Ascending aorta (tissue), 2 donors: ENCODE measurements at regions not wholly inside any gene's neighbourhood (a gene's known extent, or its start where the extent isn't known, plus 50 kb on each side); places are given as distances from the start of the nearest gene placed in this dataset.

Source experiments
- DNase-seq, 2 donors: peaks; one replicate each; pipeline ENCODE4 v3.0.0-alpha.2; 2019; ENCODE audit warnings: low spot score in 2 of 2
- H3K27ac ChIP-seq, 2 donors: fragments of 200-600 bp; sonication (generic); one replicate each; pipeline ENCODE4 v1.5.1; 2016 to 2017; ENCODE audit warnings: mild to moderate bottlenecking in 1 of 2
- H3K27me3 ChIP-seq: fragments of 200-600 bp; sonication (generic); one replicate; pipeline ENCODE4 v1.5.1; 2017
- H3K36me3 ChIP-seq, 2 donors: fragments of 200-600 bp; sonication (generic); one replicate each; pipeline ENCODE4 v1.5.1; 2016
- H3K4me1 ChIP-seq, 2 donors: fragments of 200-600 bp; sonication (generic); one replicate each; pipeline ENCODE4 v1.5.1; 2016 to 2017; ENCODE audit warnings: mild to moderate bottlenecking in 1 of 2
- H3K4me3 ChIP-seq, 2 donors: fragments of 200-600 bp; sonication (generic); one replicate each; pipeline ENCODE4 v1.5.1; 2016 to 2017; ENCODE audit warnings: mild to moderate bottlenecking in 1 of 2
- H3K9me3 ChIP-seq, 2 donors: fragments of 200-600 bp; sonication (generic); one replicate each; pipeline ENCODE4 v1.5.1; 2016
- CTCF ChIP-seq, 3 experiments: fragments of 200-600 bp in 2 of 3; fragments of 450-650 bp in 1 of 3; sonication (generic) in 2 of 3; IDR thresholded peaks; one replicate each; pipeline ENCODE4 v1.5.1; 2016 to 2019; ENCODE audit warnings: antibody characterized with exemption in 3 of 3, mild to moderate bottlenecking in 1 of 3, moderate library complexity in 1 of 3
- intact Hi-C: fragments of 100-400 bp; cut with DNase I; formaldehyde crosslinking; loops from one replicate; pipeline ENCODE4 v1.15.1; 2023

- no peaks in the 10 kb centered on the region for H3K36me3 ChIP-seq
- H3K27ac ChIP-seq: no peak overlapping the region
- intact Hi-C loops: no loop called here
- TF ChIP-seq CTCF (IDR thresholded peaks at IDR 0.05): no peak
- H3K4me1 ChIP-seq: no peaks in the 10 kb centered on the region
- H3K27me3 ChIP-seq: no peaks in the 10 kb centered on the region
- DNase-seq: no peak
- H3K4me3 ChIP-seq: no peak overlapping the region
- no peaks in the 10 kb centered on the region for H3K9me3 ChIP-seq
These were observed 78.0 kb upstream of the DYNC1I1 start for GRCh38 chr7:95694334-95694733.

- TF ChIP-seq CTCF (IDR thresholded peaks at IDR 0.05): no peak
- H3K4me3 ChIP-seq: no peak overlapping the region
- intact Hi-C loops: no loop called here
- H3K27me3 ChIP-seq: no peaks in the 10 kb centered on the region
- no peaks in the 10 kb centered on the region for H3K9me3 ChIP-seq
- no peaks in the 10 kb centered on the region for H3K4me1 ChIP-seq
- H3K36me3 ChIP-seq: no peaks in the 10 kb centered on the region
- DNase-seq: no peak
- H3K27ac ChIP-seq: no peak overlapping the region
These were observed 78.6 kb upstream of the DYNC1I1 start for GRCh38 chr7:95693551-95694333.

- Histone ChIP-seq H3K9me3 (no peaks in the 10 kb centered on the region), H3K4me1 (no peaks in the 10 kb centered on the region), H3K27me3 (no peaks in the 10 kb centered on the region), H3K36me3 (no peaks in the 10 kb centered on the region), H3K27ac (no peak overlapping the region), H3K4me3 (no peak overlapping the region)
- TF ChIP-seq CTCF (IDR thresholded peaks at IDR 0.05): no peak
- no peak for DNase-seq
- intact Hi-C loops: no loop called here
These were observed 80.9 kb upstream of the DYNC1I1 start for GRCh38 chr7:95691464-95691863.

GRCh38 chr7:95690367-95690947 is 81.9 kb upstream of the DYNC1I1 start:
- Histone ChIP-seq H3K36me3 (no peaks in the 10 kb centered on the region), H3K9me3 (no peaks in the 10 kb centered on the region), H3K27me3 (no peaks in the 10 kb centered on the region), H3K4me3 (no peak overlapping the region), H3K4me1 (no peaks in the 10 kb centered on the region), H3K27ac (no peak overlapping the region)
- TF ChIP-seq CTCF (IDR thresholded peaks at IDR 0.05): peak; percentile 35 to 62 (median 37)
- DNase-seq: no peak
- intact Hi-C loops: loop anchor here (1.0 kb wide), 1 partner anchor 163 kb away; no protein-coding TSS in a partner anchor

- TF ChIP-seq CTCF (IDR thresholded peaks at IDR 0.05): no peak
- intact Hi-C loops: loop anchor here (5.0 kb wide), 1 partner anchor 252 kb away; the partner anchor contains the start of gene PON2
- DNase-seq: no peak
- H3K4me3 ChIP-seq: no peak overlapping the region
- H3K9me3 ChIP-seq: no peaks in the 10 kb centered on the region
- no peaks in the 10 kb centered on the region for H3K4me1 ChIP-seq
- no peaks in the 10 kb centered on the region for H3K36me3 ChIP-seq
- H3K27me3 ChIP-seq: no peaks in the 10 kb centered on the region
- no peak overlapping the region for H3K27ac ChIP-seq
These were observed 83.3 kb upstream of the DYNC1I1 start for GRCh38 chr7:95688931-95689495.
